SU-DHL-6 (cell line): ENCODE measurements at regions not wholly inside any gene's neighbourhood (a gene's known extent, or its start where the extent isn't known, plus 50 kb on each side); places are given as distances from the start of the nearest gene placed in this dataset.

ENCODE experiments used
- H2AFZ ChIP-seq: fragments of 200-600 bp; sonication (generic); 2 replicates; pipeline ENCODE4 v1.6.1; 2014; ENCODE audit warnings: low read depth, mild to moderate bottlenecking, moderate library complexity, mixed read lengths, antibody characterized with exemption, low read length; ENCODE audit not compliant: severe bottlenecking
- H3F3A ChIP-seq: fragments of 200-600 bp; shearing (Covaris generic); 2 replicates; pipeline ENCODE4 v1.6.0; 2016; ENCODE audit warnings: antibody characterized with exemption, mild to moderate bottlenecking; ENCODE audit not compliant: insufficient read depth
- H3K27ac ChIP-seq: fragments of 200-600 bp; sonication (generic); 2 replicates; pipeline ENCODE4 v1.5.1; 2016; ENCODE audit warnings: low read depth, mild to moderate bottlenecking, low read length, moderate library complexity, mixed read lengths
- H3K27me3 ChIP-seq: fragments of 200-600 bp; sonication (generic), shearing (Covaris generic); 2 replicates; pipeline ENCODE4 v1.6.0; 2014; ENCODE audit warnings: mild to moderate bottlenecking, low read length
- H3K36me3 ChIP-seq: fragments of 200-600 bp; sonication (generic); 2 replicates; pipeline ENCODE4 v1.6.1; 2014; ENCODE audit warnings: mild to moderate bottlenecking, low read length, mixed read lengths
- H3K4me2 ChIP-seq: fragments of 300-600, 200-600 bp; shearing (Covaris generic), sonication (generic); 2 replicates; pipeline ENCODE4 v1.6.0; 2014; ENCODE audit warnings: low read length, low read depth, mild to moderate bottlenecking; ENCODE audit not compliant: poor library complexity, severe bottlenecking
- H3K4me3 ChIP-seq: fragments of 200-600 bp; sonication (generic); 2 replicates; pipeline ENCODE4 v1.5.1; 2014; ENCODE audit warnings: antibody characterized with exemption, low read length, mild to moderate bottlenecking, mixed read lengths; ENCODE audit not compliant: insufficient read depth, poor library complexity, severe bottlenecking
- H3K79me2 ChIP-seq: fragments of 200-600 bp; sonication (generic); 2 replicates; pipeline ENCODE4 v1.6.1; 2014; ENCODE audit warnings: mild to moderate bottlenecking, low read length, moderate library complexity; ENCODE audit not compliant: insufficient read depth
- H3K9ac ChIP-seq: fragments of 200-600 bp; sonication (generic); 2 replicates; pipeline ENCODE4 v1.7.0; 2014; ENCODE audit warnings: mild to moderate bottlenecking, low read length
- H3K9me2 ChIP-seq: fragments of 200-600 bp; sonication (generic); replicated peaks from 2 replicates; pipeline ENCODE4 v1.6.1; 2014; ENCODE audit warnings: low read length; ENCODE audit not compliant: insufficient read depth
- H3K9me3 ChIP-seq: fragments of 200-600 bp; sonication (generic); 2 replicates; pipeline ENCODE4 v1.6.1; 2014; ENCODE audit warnings: low read length, mixed read lengths; ENCODE audit not compliant: insufficient read depth
- H4K20me1 ChIP-seq: fragments of 200-600 bp; sonication (generic); 2 replicates; pipeline ENCODE4 v1.6.1; 2014; ENCODE audit warnings: low read depth, mild to moderate bottlenecking, antibody characterized with exemption, low read length, moderate library complexity, mixed read lengths
- EZH2phosphoT487 ChIP-seq: fragments of 200-600 bp; sonication (generic), shearing (Covaris generic); conservative IDR thresholded peaks from 2 replicates; pipeline ENCODE4 v1.6.1; 2018; ENCODE audit warnings: mild to moderate bottlenecking, antibody characterized with exemption, low read length, moderate library complexity, mixed read lengths
- TF ChIP-seq, protein P1 (sequence below): fragments of 200-600 bp; sonication (generic); IDR thresholded peaks from one replicate; pipeline ENCODE4 v1.5.1; 2017; ENCODE audit warnings: antibody characterized with exemption, mild to moderate bottlenecking, low read length, moderate library complexity; ENCODE audit not compliant: insufficient read depth, poor library complexity, severe bottlenecking

DNA sequence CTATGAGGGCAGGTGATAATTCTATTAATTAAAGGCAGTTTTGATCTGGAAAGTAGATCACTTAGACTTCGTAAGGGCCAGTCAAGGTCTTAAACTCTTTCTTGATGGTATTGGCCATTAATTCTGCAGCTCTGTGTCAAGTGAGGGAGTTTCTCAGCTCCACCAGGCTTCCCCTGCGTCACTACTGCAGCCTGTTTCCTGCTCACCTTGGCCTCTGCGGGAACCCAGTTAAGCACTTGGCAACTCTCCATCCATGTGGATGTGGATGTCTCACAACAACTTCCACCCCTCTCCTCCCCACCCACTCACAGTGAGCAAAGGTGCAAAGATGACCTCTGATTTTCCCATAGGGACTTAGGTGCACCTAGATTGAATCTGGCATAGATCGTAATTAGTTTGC lies 191.6 kb downstream of the PLK2 start:
- no peaks in the 10 kb centered on the region for H3K27me3 ChIP-seq
- no peak overlapping the region for H3K4me2 ChIP-seq
- H3K36me3 ChIP-seq: no peaks in the 10 kb centered on the region
- H3F3A ChIP-seq: no peaks in the 10 kb centered on the region
- H4K20me1 ChIP-seq: no peaks in the 10 kb centered on the region
- no peak overlapping the region for H2AFZ ChIP-seq
- no peaks in the 10 kb centered on the region for H3K9me2 ChIP-seq
- no peaks in the 10 kb centered on the region for H3K79me2 ChIP-seq
- no peaks in the 10 kb centered on the region for H3K9me3 ChIP-seq
- H3K27ac ChIP-seq: no peak overlapping the region
- TF ChIP-seq EZH2phosphoT487: no peak
- TF ChIP-seq, protein P1, sequence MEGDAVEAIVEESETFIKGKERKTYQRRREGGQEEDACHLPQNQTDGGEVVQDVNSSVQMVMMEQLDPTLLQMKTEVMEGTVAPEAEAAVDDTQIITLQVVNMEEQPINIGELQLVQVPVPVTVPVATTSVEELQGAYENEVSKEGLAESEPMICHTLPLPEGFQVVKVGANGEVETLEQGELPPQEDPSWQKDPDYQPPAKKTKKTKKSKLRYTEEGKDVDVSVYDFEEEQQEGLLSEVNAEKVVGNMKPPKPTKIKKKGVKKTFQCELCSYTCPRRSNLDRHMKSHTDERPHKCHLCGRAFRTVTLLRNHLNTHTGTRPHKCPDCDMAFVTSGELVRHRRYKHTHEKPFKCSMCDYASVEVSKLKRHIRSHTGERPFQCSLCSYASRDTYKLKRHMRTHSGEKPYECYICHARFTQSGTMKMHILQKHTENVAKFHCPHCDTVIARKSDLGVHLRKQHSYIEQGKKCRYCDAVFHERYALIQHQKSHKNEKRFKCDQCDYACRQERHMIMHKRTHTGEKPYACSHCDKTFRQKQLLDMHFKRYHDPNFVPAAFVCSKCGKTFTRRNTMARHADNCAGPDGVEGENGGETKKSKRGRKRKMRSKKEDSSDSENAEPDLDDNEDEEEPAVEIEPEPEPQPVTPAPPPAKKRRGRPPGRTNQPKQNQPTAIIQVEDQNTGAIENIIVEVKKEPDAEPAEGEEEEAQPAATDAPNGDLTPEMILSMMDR: no peak
- H3K9ac ChIP-seq: no peak overlapping the region
- no peak overlapping the region for H3K4me3 ChIP-seq

DNA sequence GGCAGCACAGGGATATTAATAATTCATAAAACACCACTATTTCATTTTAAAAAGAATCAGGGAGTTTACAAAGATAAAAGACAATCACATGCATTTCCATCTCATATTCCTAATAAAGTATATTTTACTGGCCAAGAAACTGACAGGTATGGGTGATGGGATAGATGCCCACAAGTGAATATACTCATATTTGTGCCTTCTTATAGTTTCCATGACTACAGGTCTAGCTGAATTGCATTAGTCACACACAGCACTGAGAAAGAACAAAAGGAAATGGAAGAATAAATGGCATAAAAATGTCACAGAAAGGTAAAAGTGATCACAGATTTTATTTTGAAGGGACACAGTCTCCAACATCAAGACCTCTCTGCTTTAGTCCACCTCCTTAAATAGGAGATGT lies 193.5 kb downstream of the PLK2 start:
- H3K9me3 ChIP-seq: no peaks in the 10 kb centered on the region
- no peaks in the 10 kb centered on the region for H3K27me3 ChIP-seq
- no peaks in the 10 kb centered on the region for H3K79me2 ChIP-seq
- TF ChIP-seq, protein P1: no peak
- no peak for TF ChIP-seq EZH2phosphoT487
- H3K27ac ChIP-seq: no peak overlapping the region
- no peaks in the 10 kb centered on the region for H4K20me1 ChIP-seq
- H3K9me2 ChIP-seq: no peaks in the 10 kb centered on the region
- no peak overlapping the region for H3K4me3 ChIP-seq
- H3K36me3 ChIP-seq: no peaks in the 10 kb centered on the region
- no peak overlapping the region for H3K4me2 ChIP-seq
- no peak overlapping the region for H3K9ac ChIP-seq
- H2AFZ ChIP-seq: no peak overlapping the region
- no peaks in the 10 kb centered on the region for H3F3A ChIP-seq

DNA sequence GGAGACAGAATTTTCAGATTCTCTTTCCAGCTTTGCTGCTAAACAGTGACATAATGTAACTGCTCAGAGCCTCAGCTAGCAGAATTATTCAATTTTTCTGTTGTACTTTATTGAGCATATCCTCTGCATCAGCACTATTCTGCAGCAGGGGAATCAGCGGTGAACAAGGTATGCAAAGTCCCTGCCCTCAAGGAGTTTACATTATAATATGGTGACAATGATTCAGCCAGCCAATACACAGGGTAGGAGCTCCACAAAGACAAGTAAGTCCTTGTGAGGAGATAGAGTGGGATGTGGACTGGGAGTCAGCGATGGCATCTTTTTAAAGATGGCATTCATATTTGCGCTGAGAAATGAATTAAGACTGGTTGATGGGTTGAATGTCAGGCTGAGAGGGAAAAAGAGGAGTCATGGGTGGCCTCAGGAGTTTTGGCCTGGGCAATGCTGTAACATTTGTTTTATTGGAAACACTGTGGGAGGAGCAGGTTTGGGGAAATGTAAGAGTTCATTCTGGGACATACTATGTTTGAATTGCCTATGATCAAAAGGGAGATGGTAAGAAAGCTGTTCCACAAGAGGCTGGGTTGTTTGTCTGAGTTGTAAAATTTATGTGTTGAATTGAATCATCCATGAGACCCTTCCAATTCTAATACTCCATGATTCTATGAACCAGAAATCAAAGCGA lies 194.5 kb downstream of the PLK2 start:
- Histone ChIP-seq H3K36me3 (no peaks in the 10 kb centered on the region), H3F3A (no peaks in the 10 kb centered on the region), H3K9me2 (no peaks in the 10 kb centered on the region), H3K79me2 (no peaks in the 10 kb centered on the region), H4K20me1 (no peaks in the 10 kb centered on the region), H3K27ac (no peak overlapping the region), H3K4me2 (no peak overlapping the region), H2AFZ (no peak overlapping the region), H3K4me3 (no peak overlapping the region), H3K27me3 (no peaks in the 10 kb centered on the region), H3K9ac (no peak overlapping the region), H3K9me3 (no peaks in the 10 kb centered on the region)
- TF ChIP-seq EZH2phosphoT487: no peak
- TF ChIP-seq, protein P1: no peak
